KMS-11 (cell line): ENCODE measurements at regions not wholly inside any gene's neighbourhood (a gene's known extent, or its start where the extent isn't known, plus 50 kb on each side); places are given as distances from the start of the nearest gene placed in this dataset.
"Not testable (repeated sequence)": the region's sequence is repeated elsewhere in the genome, so short reads cannot be mapped to it uniquely, and the experiment has no call there.

ENCODE experiments used
- H2AFZ ChIP-seq: fragments of 200-600 bp; sonication (generic); 2 replicates; pipeline ENCODE4 v1.6.1; 2016; ENCODE audit warnings: antibody characterized with exemption, mixed run types, low read depth
- H3K27ac ChIP-seq: fragments of 200-600 bp; sonication (generic); 2 replicates; pipeline ENCODE4 v1.6.1; 2016; ENCODE audit warnings: mild to moderate bottlenecking, mixed run types
- H3K27me3 ChIP-seq: fragments of 200-600 bp; sonication (generic); 2 replicates; pipeline ENCODE4 v1.6.1; 2017; ENCODE audit warnings: mild to moderate bottlenecking, low read depth, mixed run types, moderate library complexity; ENCODE audit not compliant: insufficient read depth
- H3K36me3 ChIP-seq: fragments of 200-600 bp; sonication (generic); 2 replicates; pipeline ENCODE4 v1.6.1; 2017; ENCODE audit warnings: mild to moderate bottlenecking, mixed run types; ENCODE audit not compliant: insufficient read depth
- H3K4me1 ChIP-seq: fragments of 200-600 bp; sonication (generic); 2 replicates; pipeline ENCODE4 v1.6.1; 2016; ENCODE audit warnings: mild to moderate bottlenecking, low read depth, mixed run types; ENCODE audit not compliant: poor library complexity, severe bottlenecking
- H3K4me2 ChIP-seq: fragments of 200-600 bp; sonication (generic); 2 replicates; pipeline ENCODE4 v1.7.0; 2016; ENCODE audit warnings: mild to moderate bottlenecking, mixed run types
- H3K4me3 ChIP-seq: fragments of 200-600 bp; sonication (generic); IDR thresholded peaks from 2 replicates; pipeline ENCODE4 v1.6.1; 2017; ENCODE audit warnings: low read depth, low read length, mixed read lengths; ENCODE audit not compliant: insufficient read depth
- H3K79me2 ChIP-seq: fragments of 200-600 bp; sonication (generic); 2 replicates; pipeline ENCODE4 v1.6.1; 2016; ENCODE audit warnings: low read depth, mixed run types; ENCODE audit not compliant: insufficient read depth
- H3K9ac ChIP-seq: fragments of 200-600 bp; sonication (generic); 2 replicates; pipeline ENCODE4 v1.6.1; 2016; ENCODE audit warnings: mild to moderate bottlenecking, mixed run types
- H4K20me1 ChIP-seq: fragments of 200-600 bp; sonication (generic); 2 replicates; pipeline ENCODE4 v1.6.1; 2016; ENCODE audit warnings: mild to moderate bottlenecking, mixed run types; ENCODE audit not compliant: insufficient read depth
- TF ChIP-seq, protein P1 (sequence below): fragments of 200-600 bp; sonication (generic); conservative IDR thresholded peaks from 2 replicates; pipeline ENCODE4 v1.6.1; 2017; ENCODE audit warnings: low read depth, mild to moderate bottlenecking, antibody characterized with exemption, low read length, moderate library complexity, mixed read lengths

DNA sequence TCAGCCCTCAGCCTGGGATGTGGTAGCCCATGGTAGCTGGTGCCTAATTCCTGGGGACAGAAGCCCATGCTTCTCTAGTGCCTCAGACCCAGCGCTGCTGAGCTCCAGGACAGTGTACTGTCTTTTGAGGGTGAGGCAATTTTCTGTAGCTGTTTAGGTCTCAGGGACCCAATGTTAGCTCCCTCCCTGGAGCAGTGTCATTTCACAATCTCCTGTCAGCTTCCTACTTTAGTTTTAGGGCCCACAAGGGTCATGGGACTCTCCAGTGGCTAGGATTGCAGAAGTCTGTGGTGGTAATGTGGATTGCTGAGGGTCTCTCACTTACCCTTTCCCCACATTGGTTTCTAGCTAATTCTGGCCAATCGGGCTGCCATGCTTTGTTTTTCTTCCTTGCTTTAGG, 67.7 kb upstream of the CCL21 start:
- no peak overlapping the region for H3K4me2 ChIP-seq
- TF ChIP-seq, protein P1, sequence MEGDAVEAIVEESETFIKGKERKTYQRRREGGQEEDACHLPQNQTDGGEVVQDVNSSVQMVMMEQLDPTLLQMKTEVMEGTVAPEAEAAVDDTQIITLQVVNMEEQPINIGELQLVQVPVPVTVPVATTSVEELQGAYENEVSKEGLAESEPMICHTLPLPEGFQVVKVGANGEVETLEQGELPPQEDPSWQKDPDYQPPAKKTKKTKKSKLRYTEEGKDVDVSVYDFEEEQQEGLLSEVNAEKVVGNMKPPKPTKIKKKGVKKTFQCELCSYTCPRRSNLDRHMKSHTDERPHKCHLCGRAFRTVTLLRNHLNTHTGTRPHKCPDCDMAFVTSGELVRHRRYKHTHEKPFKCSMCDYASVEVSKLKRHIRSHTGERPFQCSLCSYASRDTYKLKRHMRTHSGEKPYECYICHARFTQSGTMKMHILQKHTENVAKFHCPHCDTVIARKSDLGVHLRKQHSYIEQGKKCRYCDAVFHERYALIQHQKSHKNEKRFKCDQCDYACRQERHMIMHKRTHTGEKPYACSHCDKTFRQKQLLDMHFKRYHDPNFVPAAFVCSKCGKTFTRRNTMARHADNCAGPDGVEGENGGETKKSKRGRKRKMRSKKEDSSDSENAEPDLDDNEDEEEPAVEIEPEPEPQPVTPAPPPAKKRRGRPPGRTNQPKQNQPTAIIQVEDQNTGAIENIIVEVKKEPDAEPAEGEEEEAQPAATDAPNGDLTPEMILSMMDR: no peak
- H3K36me3 ChIP-seq: no peaks in the 10 kb centered on the region
- H3K27ac ChIP-seq: no peak overlapping the region
- H4K20me1 ChIP-seq: no peaks in the 10 kb centered on the region
- no peaks in the 10 kb centered on the region for H3K79me2 ChIP-seq
- no peaks in the 10 kb centered on the region for H3K27me3 ChIP-seq
- H2AFZ ChIP-seq: no peak overlapping the region
- no peaks in the 10 kb centered on the region for H3K4me1 ChIP-seq
- H3K4me3 ChIP-seq: no peak overlapping the region
- no peak overlapping the region for H3K9ac ChIP-seq

DNA sequence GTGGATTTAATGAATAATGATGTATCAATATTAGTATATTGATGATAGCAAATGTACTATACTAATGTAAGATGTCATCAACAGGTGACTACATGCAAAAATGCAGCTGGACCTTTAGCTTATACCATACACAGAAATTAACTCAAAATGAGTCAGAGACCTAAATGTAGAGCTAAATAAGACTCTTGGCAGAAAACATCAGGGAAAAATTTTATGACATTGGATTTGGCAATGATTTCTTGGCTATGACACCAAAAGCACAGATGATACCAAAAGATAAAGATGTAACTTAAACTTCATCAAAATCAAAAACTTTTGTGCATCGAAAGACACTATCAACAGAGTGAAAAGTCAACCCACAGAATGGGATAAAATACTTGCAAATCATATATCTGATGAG, 64.0 kb upstream of the CCL21 start:
- Histone ChIP-seq H3K36me3 (no peaks in the 10 kb centered on the region), H3K27me3 (no peaks in the 10 kb centered on the region), H3K4me1 (no peaks in the 10 kb centered on the region), H3K4me2 (no peak overlapping the region), H3K9ac (no peak overlapping the region), H4K20me1 (no peaks in the 10 kb centered on the region), H3K79me2 (no peaks in the 10 kb centered on the region), H3K27ac (no peak overlapping the region), H2AFZ (no peak overlapping the region), H3K4me3 (no peak overlapping the region)
- TF ChIP-seq, protein P1: no peak

DNA sequence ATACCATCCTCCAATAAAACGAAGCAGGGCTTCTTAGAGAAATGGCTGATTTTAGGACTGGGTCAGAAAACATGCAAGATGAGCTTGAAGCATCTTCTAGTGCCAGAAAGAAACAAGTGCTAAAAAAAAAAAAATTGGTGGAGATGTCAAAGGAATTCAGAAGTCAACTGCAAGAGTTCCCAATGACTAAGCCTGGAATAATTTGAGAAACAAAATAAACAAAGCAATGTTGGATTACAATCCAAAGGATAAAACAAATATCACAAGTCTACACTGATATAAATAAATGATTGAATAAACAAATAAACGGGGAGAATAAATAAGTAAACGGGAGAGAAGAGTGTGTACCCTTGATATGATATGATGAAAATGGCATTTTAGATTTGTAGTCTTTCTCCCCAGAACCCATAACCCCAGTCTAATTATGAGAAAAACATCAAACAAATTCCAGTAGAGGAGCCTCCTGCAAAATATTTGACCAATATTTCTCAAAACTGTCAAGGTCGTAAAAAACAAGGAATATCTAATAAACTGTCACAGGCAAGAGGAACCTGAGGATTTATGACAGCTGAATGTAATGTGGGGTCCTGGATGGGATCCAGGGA, 63.5 kb upstream of the CCL21 start:
- Histone ChIP-seq H4K20me1 (no peaks in the 10 kb centered on the region), H3K79me2 (no peaks in the 10 kb centered on the region), H3K27me3 (no peaks in the 10 kb centered on the region), H3K27ac (no peak overlapping the region), H3K9ac (no peak overlapping the region), H3K4me3 (no peak overlapping the region), H3K4me1 (no peaks in the 10 kb centered on the region), H2AFZ (no peak overlapping the region), H3K36me3 (no peaks in the 10 kb centered on the region), H3K4me2 (no peak overlapping the region)
- TF ChIP-seq, protein P1: no peak

DNA sequence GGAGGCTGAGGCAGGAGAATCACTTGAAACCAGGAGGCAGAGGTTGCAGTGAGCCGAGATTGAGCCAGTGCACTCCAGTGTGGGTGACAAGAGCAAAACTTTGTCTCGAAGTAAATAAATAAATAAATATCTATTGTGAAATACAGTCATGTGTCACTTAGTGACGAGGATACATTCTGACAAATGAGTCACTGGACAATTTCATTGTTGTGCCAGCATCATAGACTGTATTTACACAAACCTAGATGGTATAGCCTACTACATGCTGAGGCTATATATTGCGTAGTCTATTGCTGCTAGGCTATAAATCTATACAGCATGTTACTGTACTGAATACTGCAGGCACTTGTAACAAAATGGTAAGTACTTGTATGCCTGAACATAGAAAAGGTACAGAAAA, 61.1 kb upstream of the CCL21 start:
- H2AFZ ChIP-seq: no peak overlapping the region
- no peaks in the 10 kb centered on the region for H3K79me2 ChIP-seq
- H3K27ac ChIP-seq: no peak overlapping the region
- H3K4me2 ChIP-seq: no peak overlapping the region
- H3K4me1 ChIP-seq: no peaks in the 10 kb centered on the region
- H3K4me3 ChIP-seq: no peak overlapping the region
- H3K9ac ChIP-seq: no peak overlapping the region
- TF ChIP-seq, protein P1: no peak
- no peaks in the 10 kb centered on the region for H4K20me1 ChIP-seq
- H3K36me3 ChIP-seq: no peaks in the 10 kb centered on the region
- no peaks in the 10 kb centered on the region for H3K27me3 ChIP-seq

DNA sequence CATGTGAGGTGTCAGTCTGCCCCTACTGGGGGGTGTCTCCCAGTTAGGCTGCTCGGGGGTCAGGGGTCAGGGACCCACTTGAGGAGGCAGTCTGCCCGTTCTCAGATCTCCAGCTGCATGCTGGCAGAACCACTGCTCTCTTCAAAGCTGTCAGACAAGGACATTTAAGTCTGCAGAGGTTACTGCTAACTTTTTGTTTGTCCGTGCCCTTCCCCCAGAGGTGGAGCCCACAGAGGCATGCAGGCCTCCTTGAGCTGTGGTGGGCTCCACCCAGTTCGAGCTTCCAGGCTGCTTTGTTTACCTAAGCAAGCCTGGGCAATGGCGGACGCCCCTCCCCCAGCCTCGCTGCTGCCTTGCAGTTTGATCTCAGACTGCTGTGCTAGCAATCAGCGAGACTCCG, 57.2 kb upstream of the CCL21 start:
- H3K27ac ChIP-seq, H3K9ac ChIP-seq, H2AFZ ChIP-seq, H3K36me3 ChIP-seq, H4K20me1 ChIP-seq, H3K4me2 ChIP-seq, H3K79me2 ChIP-seq, H3K4me3 ChIP-seq, H3K27me3 ChIP-seq, H3K4me1 ChIP-seq: not testable (repeated sequence)
